Fibroblast of skin of right biceps (primary cell): ENCODE measurements at regions not wholly inside any gene's neighbourhood (a gene's known extent, or its start where the extent isn't known, plus 50 kb on each side); places are given as distances from the start of the nearest gene placed in this dataset.
"Not testable (repeated sequence)": the region's sequence is repeated elsewhere in the genome, so short reads cannot be mapped to it uniquely, and the experiment has no call there.

ENCODE experiments used
- DNase-seq: peaks from one replicate; pipeline ENCODE4 v3.0.0-alpha.2; 2013

GRCh38 chr2:200177971-200178911 lies 128.3 kb upstream of the SPATS2L start:
- peak; percentile 70 for DNase-seq

DNA sequence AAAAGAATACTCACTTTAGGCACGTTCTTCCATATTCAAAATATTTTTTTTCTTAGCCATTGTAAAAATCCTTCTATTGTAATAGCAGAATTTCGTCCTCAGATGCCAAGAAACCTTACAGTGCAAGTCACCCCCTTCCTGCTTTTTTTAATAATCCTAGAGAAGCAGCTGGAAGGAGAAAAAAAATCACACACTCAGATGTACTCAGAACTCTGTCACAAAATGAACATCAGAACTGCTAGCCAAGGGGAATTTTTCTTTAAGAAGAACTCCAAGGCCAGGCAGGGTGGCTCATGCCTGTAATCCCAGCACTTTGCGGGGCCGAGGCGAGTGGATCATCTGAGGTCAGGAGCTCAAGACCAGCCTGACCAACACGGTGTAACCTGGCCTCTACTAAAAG lies 127.3 kb upstream of the SPATS2L start:
- no peak for DNase-seq

DNA sequence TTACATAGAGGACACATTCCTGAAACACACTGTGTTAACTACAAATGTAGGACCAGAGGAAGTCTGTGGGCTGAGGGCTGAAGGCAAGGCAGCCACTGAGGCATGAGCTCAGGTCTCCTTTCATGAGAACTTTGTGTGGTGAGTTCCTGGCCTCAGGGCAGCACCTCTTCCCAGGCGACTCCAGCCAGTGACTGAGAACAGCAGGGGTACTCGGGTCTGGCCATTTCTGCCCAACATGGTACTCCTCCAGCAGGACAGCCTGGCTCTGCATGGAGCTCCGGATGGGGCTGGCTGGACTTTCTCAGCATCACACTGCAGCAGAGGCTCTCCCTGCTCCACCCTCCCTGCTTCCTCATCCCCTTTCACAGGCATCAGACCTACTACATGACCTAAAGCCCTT lies 125.5 kb upstream of the SPATS2L start:
- DNase-seq: no peak

- DNase-seq: no peak
Measured at GRCh38 chr2:200181755-200182154, 124.7 kb upstream of the SPATS2L start.

- no peak for DNase-seq
Measured at GRCh38 chr2:200184748-200185627, 121.5 kb upstream of the SPATS2L start.

DNA sequence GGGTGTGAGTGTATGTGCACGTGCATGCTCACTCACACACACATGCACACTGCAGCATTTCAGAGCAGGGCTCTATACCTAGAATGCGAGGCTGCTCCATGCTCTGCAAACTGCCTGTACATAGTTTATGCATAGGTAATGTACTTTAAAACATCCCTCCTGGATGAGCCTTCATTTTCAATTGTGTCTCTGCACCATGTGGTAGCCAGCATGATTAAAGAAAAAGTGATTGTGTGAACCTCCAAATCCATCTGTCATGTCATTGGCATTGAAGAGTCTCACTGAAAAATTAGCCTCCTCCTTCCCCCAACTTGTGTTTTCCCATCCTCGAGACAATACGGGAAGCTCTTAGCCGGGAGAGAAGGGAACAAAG lies 120.9 kb upstream of the SPATS2L start:
- no peak for DNase-seq

- no peak for DNase-seq
Measured at GRCh38 chr2:200186002-200186401, 120.5 kb upstream of the SPATS2L start.

DNA sequence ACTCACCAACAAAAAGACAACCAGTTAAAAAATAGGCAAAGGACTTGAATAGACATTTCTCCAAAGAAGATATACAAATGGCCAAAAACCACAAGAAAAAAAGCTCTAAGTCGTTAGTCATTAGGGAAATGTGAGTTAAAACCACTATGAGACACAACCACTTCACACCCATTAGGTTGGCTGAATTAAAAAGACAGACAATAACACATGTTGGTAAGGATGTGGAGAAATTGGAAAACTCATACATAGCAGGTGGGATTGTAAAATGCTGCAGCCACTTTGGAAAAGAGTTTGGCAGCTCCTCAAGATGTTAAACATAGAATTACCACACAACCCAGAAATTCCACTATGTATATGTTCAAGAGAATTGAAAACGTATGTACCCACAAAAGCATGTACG lies 117.6 kb upstream of the SPATS2L start:
- peak; percentile 22 for DNase-seq

- peak; percentile 35 for DNase-seq
Measured at GRCh38 chr2:200189964-200190363, 116.5 kb upstream of the SPATS2L start.

- DNase-seq: no peak
Measured at GRCh38 chr2:200193331-200193730, 113.2 kb upstream of the SPATS2L start.

GRCh38 chr2:200193791-200194190 lies 112.7 kb upstream of the SPATS2L start:
- DNase-seq: no peak

- DNase-seq: no peak
Measured at GRCh38 chr2:200194746-200195145, 111.7 kb upstream of the SPATS2L start.

DNA sequence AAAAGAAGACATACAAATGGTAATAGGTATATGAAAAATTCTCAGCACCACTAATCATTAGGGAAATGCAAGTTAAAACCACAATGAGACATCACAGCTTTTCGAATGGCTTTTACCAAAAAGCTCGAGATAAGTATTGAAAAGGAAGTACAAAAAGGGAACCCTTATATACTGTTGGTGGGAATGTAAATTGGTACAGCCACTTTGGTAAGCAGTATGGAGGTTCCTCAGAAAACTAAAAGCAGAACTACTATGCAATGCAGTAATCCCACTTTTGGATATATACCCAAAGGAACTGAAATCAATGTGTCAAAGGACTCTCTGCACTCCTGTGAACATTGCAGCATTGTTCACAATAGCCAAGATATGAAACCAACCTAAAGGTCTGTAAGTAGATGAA lies 107.5 kb upstream of the SPATS2L start:
- no peak for DNase-seq

DNA sequence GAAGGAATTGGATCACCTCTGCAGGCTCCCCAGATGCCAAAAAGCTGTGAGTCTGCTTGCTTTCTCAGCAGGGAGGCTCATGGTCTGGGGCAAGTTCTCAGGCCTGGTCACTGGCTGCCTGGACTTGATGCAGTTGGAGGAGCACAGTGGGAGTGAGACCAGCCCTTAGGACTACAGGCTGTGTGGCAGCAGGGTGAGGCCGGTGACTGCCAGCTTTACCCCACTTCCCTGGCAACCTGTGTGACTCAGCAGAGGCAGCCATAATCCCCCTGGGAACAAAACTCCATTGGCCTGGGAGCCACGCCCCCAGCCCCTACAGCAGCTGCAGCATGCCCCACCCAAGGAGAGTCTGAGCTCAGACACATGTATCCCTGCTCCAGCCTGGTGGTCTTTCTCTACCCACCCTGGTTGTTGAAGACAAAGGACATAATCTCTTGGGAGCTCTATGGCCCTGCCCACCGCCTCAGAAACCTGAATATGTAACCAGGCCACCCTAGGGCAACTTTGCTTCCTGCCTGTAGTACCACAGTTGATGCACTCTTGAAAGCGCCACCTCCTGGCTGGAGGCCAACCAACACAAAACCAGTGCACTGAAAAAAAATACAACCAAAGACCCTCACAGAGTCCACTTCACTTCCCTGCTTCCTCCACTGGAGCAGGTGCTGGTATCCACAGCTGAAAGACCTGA lies 106.8 kb upstream of the SPATS2L start:
- DNase-seq: no peak

GRCh38 chr2:200201839-200202238 lies 104.7 kb upstream of the SPATS2L start:
- not testable (repeated sequence) for DNase-seq

- DNase-seq: no peak
Measured at GRCh38 chr2:200203381-200203827, 103.1 kb upstream of the SPATS2L start.

- DNase-seq: no peak
Measured at GRCh38 chr2:200208041-200208440, 98.5 kb upstream of the SPATS2L start.

- DNase-seq: no peak
Measured at GRCh38 chr2:200209030-200209429, 97.5 kb upstream of the SPATS2L start.

DNA sequence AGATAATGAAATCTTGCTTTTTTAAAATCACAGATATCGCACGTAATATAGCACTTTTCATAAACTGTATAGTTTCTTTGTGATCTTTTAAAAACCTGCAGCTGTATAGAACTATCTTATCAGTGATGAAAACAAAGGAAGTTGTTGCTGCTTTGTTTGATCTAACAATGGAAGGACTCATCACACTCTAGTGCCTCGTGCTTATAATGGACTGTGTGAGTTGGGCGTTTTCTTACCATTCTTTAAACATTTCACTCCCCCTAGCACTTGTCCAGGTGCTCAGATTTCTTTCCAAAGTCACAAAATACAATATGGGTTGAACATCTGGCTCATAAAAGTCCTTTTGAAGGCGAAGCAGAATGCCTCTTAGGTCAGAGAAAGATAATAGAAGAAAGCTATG lies 94.8 kb upstream of the SPATS2L start:
- DNase-seq: no peak

GRCh38 chr2:200212862-200213425 lies 93.5 kb upstream of the SPATS2L start:
- DNase-seq: no peak

- DNase-seq: no peak
Measured at GRCh38 chr2:200216310-200216709, 90.2 kb upstream of the SPATS2L start.

DNA sequence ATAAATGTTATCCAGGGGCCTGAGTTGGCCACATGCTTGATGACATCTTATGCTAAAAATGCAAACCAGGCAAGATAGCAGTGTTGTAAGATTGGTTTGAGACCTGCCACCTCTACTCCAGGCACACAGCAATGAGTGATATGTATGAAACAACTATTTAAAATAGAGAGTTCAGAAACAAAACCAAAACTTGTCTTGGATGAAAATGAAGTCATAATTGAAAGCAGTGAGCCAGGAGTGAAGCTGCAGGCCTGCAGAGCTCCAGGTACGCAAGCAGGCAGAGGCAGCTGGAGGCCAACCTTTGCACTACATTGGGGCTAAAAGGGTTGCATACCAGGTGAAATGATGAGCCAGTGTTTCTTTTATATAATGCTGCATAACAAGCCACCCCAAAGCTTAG lies 89.2 kb upstream of the SPATS2L start:
- no peak for DNase-seq

GRCh38 chr2:200218645-200219044 lies 87.8 kb upstream of the SPATS2L start:
- DNase-seq: no peak
